B cell (primary cell): ENCODE measurements at regions not wholly inside any gene's neighbourhood (a gene's known extent, or its start where the extent isn't known, plus 50 kb on each side); places are given as distances from the start of the nearest gene placed in this dataset.

Experiments
- ATAC-seq: fragments of 200-7000 bp; cut with Tn5 transposase; one replicate; pipeline ENCODE4 v1.10.0; 2021; ENCODE audit warnings: low read depth, mild to moderate bottlenecking, moderate number of reproducible peaks, moderate library complexity
- CTCF ChIA-PET: fragments of 350-600 bp; sonication (Branson Sonifier 250); formaldehyde crosslinking; loops from one replicate; lab custom pipeline; 2021; ENCODE audit warnings: antibody characterized with exemption, inconsistent platforms; lab: Charles Lee
- POLR2A ChIA-PET: fragments of 350-600 bp; sonication (Branson Sonifier 250); formaldehyde crosslinking; loops from one replicate; lab custom pipeline; 2021; ENCODE audit warnings: antibody characterized with exemption; lab: Charles Lee
- DNase-seq: peaks from one replicate; pipeline ENCODE4 v3.0.0; 2013
- H2AFZ ChIP-seq: 2 replicates; pipeline ENCODE4 v1.6.1; 2012; ENCODE audit warnings: mild to moderate bottlenecking, low read depth, low read length; ENCODE audit not compliant: insufficient read depth, poor library complexity, severe bottlenecking
- H3K27ac ChIP-seq, 2 donors: 1 replicate in 1 of 2; 2 replicates in 1 of 2; pipeline ENCODE4 v1.5.1; 2012 to 2013; ENCODE audit warnings: low read length in 2 of 2, mild to moderate bottlenecking in 2 of 2, moderate library complexity in 1 of 2
- H3K27me3 ChIP-seq, 4 experiments: fragments of 200-600 bp in 1 of 4; sonication (generic) in 1 of 4; replicated peaks in 1 of 4; 1 replicate in 2 of 4; 2 replicates in 2 of 4; pipeline versions ENCODE4 v1.6.1 to v1.7.0; 2013 to 2016; ENCODE audit warnings: low read length in 3 of 4, mild to moderate bottlenecking in 2 of 4, mixed read lengths in 1 of 4, moderate library complexity in 1 of 4; ENCODE audit not compliant: insufficient read depth in 4 of 4, control insufficient read depth in 3 of 4; ENCODE audit errors: control extremely low read depth in 1 of 4
- H3K36me3 ChIP-seq, 2 experiments: replicated peaks in 1 of 2; 1 replicate in 1 of 2; 2 replicates in 1 of 2; pipeline versions ENCODE4 v1.6.1 to v1.7.1; 2013; ENCODE audit warnings: low read length in 1 of 2; ENCODE audit not compliant: insufficient read depth in 2 of 2, control insufficient read depth in 1 of 2; ENCODE audit errors: control extremely low read depth in 1 of 2, extremely low read depth in 1 of 2
- H3K4me1 ChIP-seq, 2 donors: fragments of 200-600 bp in 1 of 2; sonication (generic) in 1 of 2; 1 replicate in 1 of 2; 2 replicates in 1 of 2; pipeline versions ENCODE4 v1.5.1 to v1.6.1; 2013 to 2017; ENCODE audit warnings: low read length in 2 of 2; ENCODE audit not compliant: control insufficient read depth in 2 of 2, insufficient read depth in 2 of 2
- H3K4me2 ChIP-seq: replicated peaks from 2 replicates; pipeline ENCODE3; 2012; ENCODE audit warnings: mild to moderate bottlenecking, low read depth, low read length; ENCODE audit not compliant: poor library complexity, severe bottlenecking
- H3K4me3 ChIP-seq, 5 experiments: fragments of 200-600 bp in 1 of 5; sonication (generic) in 1 of 5; 1 replicate in 3 of 5; 2 replicates in 2 of 5; pipeline versions ENCODE4 v1.5.1 to v1.7.0; 2011 to 2016; ENCODE audit warnings: low read length in 4 of 5, mild to moderate bottlenecking in 4 of 5, low read depth in 2 of 5, control low read depth in 1 of 5, moderate library complexity in 1 of 5; ENCODE audit not compliant: insufficient read depth in 1 of 5; ENCODE audit errors: control extremely low read depth in 1 of 5, extremely low read depth in 1 of 5
- H3K79me2 ChIP-seq: fragments of 200-600 bp; sonication (generic); one replicate; pipeline ENCODE4 v1.6.0; 2016; ENCODE audit warnings: low read length; ENCODE audit not compliant: control insufficient read depth, insufficient read depth
- H3K9ac ChIP-seq: fragments of 200-600 bp; sonication (generic); 2 replicates; pipeline ENCODE4 v1.6.1; 2017; ENCODE audit warnings: mild to moderate bottlenecking, low read length, moderate library complexity
- H3K9me3 ChIP-seq, 3 donors: one replicate each; pipeline versions ENCODE4 v1.6.1 to v1.7.1; 2013; ENCODE audit warnings: low read length in 2 of 3; ENCODE audit not compliant: control insufficient read depth in 2 of 3, insufficient read depth in 1 of 3; ENCODE audit errors: control extremely low read depth in 1 of 3
- H4K20me1 ChIP-seq: 2 replicates; pipeline ENCODE4 v1.6.0; 2012; ENCODE audit warnings: mild to moderate bottlenecking, low read length; ENCODE audit not compliant: insufficient read depth, control insufficient read depth, poor library complexity, severe bottlenecking
- H3K27ac Mint-ChIP-seq: one replicate; pipeline ENCODE4 v1.8.0; 2021; ENCODE audit warnings: mixed read lengths
- H3K27me3 Mint-ChIP-seq: one replicate; pipeline ENCODE4 v1.8.0; 2021; ENCODE audit warnings: mixed read lengths
- H3K4me1 Mint-ChIP-seq: one replicate; pipeline ENCODE4 v1.8.0; 2021; ENCODE audit warnings: mixed read lengths
- H3K4me3 Mint-ChIP-seq: one replicate; pipeline ENCODE4 v1.8.0; 2021; ENCODE audit warnings: mixed read lengths
- H3K9me3 Mint-ChIP-seq: one replicate; pipeline ENCODE4 v1.8.0; 2022; ENCODE audit warnings: mixed read lengths; ENCODE audit not compliant: insufficient read depth
- CTCF ChIP-seq: fragments of 200-600 bp; IDR thresholded peaks from one replicate; pipeline ENCODE4 v1.8.0; 2022; ENCODE audit warnings: antibody characterized with exemption, mild to moderate bottlenecking
- EZH2 ChIP-seq: IDR thresholded peaks from 2 replicates; pipeline ENCODE4 v1.6.1; 2012; ENCODE audit warnings: borderline replicate concordance, low read depth, mild to moderate bottlenecking, moderate library complexity, low read length; ENCODE audit not compliant: insufficient read depth, poor library complexity, severe bottlenecking
- WGBS: methylation state at CpG from one replicate; pipeline ENCODE4 v1.1.5; 2013; ENCODE audit warnings: missing lambda C conversion rate; ENCODE audit not compliant: insufficient coverage; 5-methylcytosine and 5-hydroxymethylcytosine counted together
- intact Hi-C: fragments of 100-400 bp; cut with micrococcal nuclease; formaldehyde crosslinking; loops from one replicate; pipeline ENCODE4 v1.10.0; 2022

GRCh38 chr2:234341306-234341985, 155.4 kb downstream of the ARL4C start:
- ChIA-PET POLR2A (no interaction called here), CTCF (no interaction called here)
- no peak overlapping the region for H2AFZ ChIP-seq
- no peak overlapping the region for H3K9ac ChIP-seq
- intact Hi-C loops = no loop called here
- no peak overlapping the region for H3K4me3 ChIP-seq
- Mint-ChIP-seq H3K27ac (no peak overlapping the region), H3K4me1 (peaks cover 6% of the 10 kb centered on the region), H3K9me3 (peaks cover 4% of the 10 kb centered on the region), H3K4me3 (no peak overlapping the region), H3K27me3 (peaks cover 18% of the 10 kb centered on the region)
- no peak overlapping the region for H3K4me2 ChIP-seq
- ATAC-seq = no peak
- no peaks in the 10 kb centered on the region for H4K20me1 ChIP-seq
- TF ChIP-seq EZH2 (no peak), CTCF (no peak)
- H3K4me1 ChIP-seq = peaks cover 0 to 3% of the 10 kb centered on the region in 2 donors
- no peaks in the 10 kb centered on the region for H3K36me3 ChIP-seq
- no peaks in the 10 kb centered on the region for H3K79me2 ChIP-seq
- WGBS = 98% methylated on average over 11 of the region's 11 CpGs
- peaks cover 0 to 12% (median 0%) of the 10 kb centered on the region in 4 experiments for H3K27me3 ChIP-seq
- no peak overlapping the region for H3K27ac ChIP-seq
- no peak for DNase-seq
- H3K9me3 ChIP-seq = peaks cover 4 to 12% (median 11%) of the 10 kb centered on the region in 3 donors

GRCh38 chr2:234339501-234339900, 157.4 kb downstream of the ARL4C start:
- POLR2A ChIA-PET = no interaction called here
- Mint-ChIP-seq H3K4me1 (peaks cover 12% of the 10 kb centered on the region), H3K27ac (no peak overlapping the region), H3K4me3 (no peak overlapping the region), H3K9me3 (peaks cover 4% of the 10 kb centered on the region), H3K27me3 (peaks cover 24% of the 10 kb centered on the region)
- peaks cover 4 to 12% (median 11%) of the 10 kb centered on the region in 3 donors for H3K9me3 ChIP-seq
- TF ChIP-seq CTCF (no peak), EZH2 (no peak)
- H4K20me1 ChIP-seq = no peaks in the 10 kb centered on the region
- H3K79me2 ChIP-seq = no peaks in the 10 kb centered on the region
- H3K4me3 ChIP-seq = no peak overlapping the region
- no peak overlapping the region for H2AFZ ChIP-seq
- H3K4me1 ChIP-seq = peaks cover 3 to 7% of the 10 kb centered on the region in 2 donors
- peaks cover 0 to 22% (median 0%) of the 10 kb centered on the region in 4 experiments for H3K27me3 ChIP-seq
- ATAC-seq (no peak), DNase-seq (no peak)
- no peaks in the 10 kb centered on the region for H3K36me3 ChIP-seq
- CTCF ChIA-PET = no interaction called here
- no peak overlapping the region for H3K4me2 ChIP-seq
- H3K9ac ChIP-seq = no peak overlapping the region
- 90% methylated on average over 3 of the region's 5 CpGs for WGBS
- intact Hi-C loops = no loop called here
- no peak overlapping the region for H3K27ac ChIP-seq
